GM21528 (cell line): ENCODE measurements at regions not wholly inside any gene's neighbourhood (a gene's known extent, or its start where the extent isn't known, plus 50 kb on each side); places are given as distances from the start of the nearest gene placed in this dataset.
"Not testable (repeated sequence)": the region's sequence is repeated elsewhere in the genome, so short reads cannot be mapped to it uniquely, and the experiment has no call there.

Experiments used
- ATAC-seq: cut with Tn5 transposase; IDR thresholded peaks from one replicate; pipeline ENCODE4 v1.9.1; 2021; ENCODE audit warnings: mild to moderate bottlenecking, moderate library complexity; ENCODE audit not compliant: unreplicated experiment, low FRiP score

- no peak for ATAC-seq
Measured at GRCh38 chr6:166253778-166254204, 54.4 kb downstream of the PRR18 start.

- no peak for ATAC-seq
Measured at GRCh38 chr6:166253281-166253681, 54.9 kb downstream of the PRR18 start.

GRCh38 chr6:166252601-166253000, 55.6 kb downstream of the PRR18 start:
- ATAC-seq: no peak

GRCh38 chr6:166251655-166252054, 56.5 kb downstream of the PRR18 start:
- ATAC-seq: no peak

- ATAC-seq: no peak
Measured at GRCh38 chr6:166251211-166251610, 57.0 kb downstream of the PRR18 start.

- not testable (repeated sequence) for ATAC-seq
Measured at GRCh38 chr6:166249061-166249785, 59.0 kb downstream of the PRR18 start.

- no peak for ATAC-seq
Measured at GRCh38 chr6:166245148-166245547, 63.0 kb downstream of the PRR18 start.

- ATAC-seq: peak; percentile 92
Measured at GRCh38 chr6:166244353-166245045, 63.7 kb downstream of the PRR18 start.

GRCh38 chr6:166242888-166243287, 65.3 kb downstream of the PRR18 start:
- ATAC-seq: no peak

GRCh38 chr6:166241974-166242373, 66.2 kb downstream of the PRR18 start:
- no peak for ATAC-seq

GRCh38 chr6:166240889-166241288, 67.3 kb downstream of the PRR18 start:
- no peak for ATAC-seq

- no peak for ATAC-seq
Measured at GRCh38 chr6:166237617-166238016, 70.0 kb upstream of the TBXT start.

- no peak for ATAC-seq
Measured at GRCh38 chr6:166236596-166236995, 68.9 kb upstream of the TBXT start.

- ATAC-seq: no peak
Measured at GRCh38 chr6:166235666-166236292, 68.1 kb upstream of the TBXT start.

- not testable (repeated sequence) for ATAC-seq
Measured at GRCh38 chr6:166231181-166231580, 63.5 kb upstream of the TBXT start.

GRCh38 chr6:166228839-166229528, 61.3 kb upstream of the TBXT start:
- no peak for ATAC-seq

- no peak for ATAC-seq
Measured at GRCh38 chr6:166228425-166228824, 60.8 kb upstream of the TBXT start.

- no peak for ATAC-seq
Measured at GRCh38 chr6:166223079-166223478, 55.4 kb upstream of the TBXT start.

GRCh38 chr6:166222631-166223030, 55.0 kb upstream of the TBXT start:
- ATAC-seq: no peak

GRCh38 chr6:166221636-166222035, 54.0 kb upstream of the TBXT start:
- ATAC-seq: no peak

- no peak for ATAC-seq
Measured at GRCh38 chr6:166221040-166221439, 53.4 kb upstream of the TBXT start.
